Kidney (tissue), 13 donors: ENCODE measurements at regions not wholly inside any gene's neighbourhood (a gene's known extent, or its start where the extent isn't known, plus 50 kb on each side); places are given as distances from the start of the nearest gene placed in this dataset.
A peak's percentile ranks its signal among the peaks of the same experiment; 100 is the strongest.

Experiments used
- DNase-seq, 5 donors: peaks; one replicate each; pipeline ENCODE4 v3.0.0-alpha.2; 2013 to 2020
- FAIRE-seq: peaks from 2 replicates; lab custom pipeline; 2012; peaks lifted over from hg19 to GRCh38; lab: Jason Lieb, UNC
- H3K27ac ChIP-seq, 2 donors: one replicate each; pipeline ENCODE4 v1.7.0; 2013; ENCODE audit warnings: low read depth in 2 of 2, low read length in 2 of 2, inconsistent platforms in 1 of 2
- H3K27me3 ChIP-seq: one replicate; pipeline ENCODE4 v1.7.1; 2013; ENCODE audit warnings: low read length, inconsistent platforms; ENCODE audit not compliant: control insufficient read depth, insufficient read depth
- H3K36me3 ChIP-seq, 3 donors: one replicate each; pipeline versions ENCODE4 v1.7.0 to v1.7.1; 2013; ENCODE audit warnings: low read length in 3 of 3, control low read depth in 1 of 3, inconsistent platforms in 1 of 3; ENCODE audit not compliant: insufficient read depth in 3 of 3, control insufficient read depth in 2 of 3
- H3K4me1 ChIP-seq, 3 donors: one replicate each; pipeline versions ENCODE4 v1.7.0 to v1.7.1; 2013; ENCODE audit warnings: low read length in 3 of 3, inconsistent platforms in 1 of 3, low read depth in 1 of 3; ENCODE audit not compliant: control insufficient read depth in 2 of 3, insufficient read depth in 2 of 3
- H3K4me3 ChIP-seq, 3 donors: one replicate each; pipeline versions ENCODE4 v1.7.0 to v1.8.1; 2013; ENCODE audit warnings: low read length in 3 of 3, control low read depth in 1 of 3, inconsistent platforms in 1 of 3
- H3K9ac ChIP-seq, 3 donors: one replicate each; pipeline versions ENCODE4 v1.7.0 to v1.7.1; 2013; ENCODE audit warnings: low read length in 3 of 3, control low read depth in 1 of 3, inconsistent platforms in 1 of 3
- H3K9me3 ChIP-seq, 3 donors: one replicate each; pipeline versions ENCODE4 v1.7.0 to v1.7.1; 2013; ENCODE audit warnings: low read length in 3 of 3, control low read depth in 1 of 3, inconsistent platforms in 1 of 3; ENCODE audit not compliant: control insufficient read depth in 2 of 3, insufficient read depth in 1 of 3
- CTCF ChIP-seq: IDR thresholded peaks from 3 replicates; pipeline ENCODE4 v1.5.1; 2012; ENCODE audit warnings: mild to moderate bottlenecking, moderate library complexity, borderline replicate concordance; ENCODE audit not compliant: insufficient read depth; ENCODE audit errors: extremely low read depth
- intact Hi-C: fragments of 100-400 bp; cut with DNase I; formaldehyde crosslinking; loops from one replicate; pipeline ENCODE4 v1.11.1; 2022
- donor health status: control.
- donor health status: control.
- donor health status: control.
- donor health status: control.
- donor health status: control.
- donor health status: DM: yes; HTN: yes; CAD: no.
- donor health status: Normal renal cell carcinoma (clear cell type).

- Histone ChIP-seq H3K4me1 (no peaks in the 10 kb centered on the region), H3K4me3 (no peak overlapping the region), H3K27ac (no peak overlapping the region), H3K36me3 (no peaks in the 10 kb centered on the region), H3K9me3 (no peaks in the 10 kb centered on the region), H3K9ac (no peak overlapping the region), H3K27me3 (no peaks in the 10 kb centered on the region)
- intact Hi-C loops, result no loop called here
- no peak for FAIRE-seq
- DNase-seq, result no peak
- TF ChIP-seq CTCF, result no peak
Observed at GRCh38 chrX:22664826-22665225, 334.9 kb upstream of the DDX53 start.

- H3K4me3 ChIP-seq, result no peak overlapping the region
- intact Hi-C loops, result no loop called here
- no peak for TF ChIP-seq CTCF
- DNase-seq, result no peak
- H3K9me3 ChIP-seq, result no peaks in the 10 kb centered on the region
- no peaks in the 10 kb centered on the region for H3K4me1 ChIP-seq
- no peak for FAIRE-seq
- no peaks in the 10 kb centered on the region for H3K36me3 ChIP-seq
- H3K9ac ChIP-seq, result no peak overlapping the region
- H3K27me3 ChIP-seq, result no peaks in the 10 kb centered on the region
- no peak overlapping the region for H3K27ac ChIP-seq
Observed at GRCh38 chrX:22665818-22666217, 333.9 kb upstream of the DDX53 start.

- no peak for TF ChIP-seq CTCF
- no peaks in the 10 kb centered on the region for H3K4me1 ChIP-seq
- no peaks in the 10 kb centered on the region for H3K36me3 ChIP-seq
- H3K9ac ChIP-seq, result no peak overlapping the region
- DNase-seq (peak in 1 of 5 donors; percentile 25), FAIRE-seq (no peak)
- H3K9me3 ChIP-seq, result no peaks in the 10 kb centered on the region
- H3K27me3 ChIP-seq, result no peaks in the 10 kb centered on the region
- no peak overlapping the region for H3K27ac ChIP-seq
- H3K4me3 ChIP-seq, result no peak overlapping the region
- intact Hi-C loops, result no loop called here
Observed at GRCh38 chrX:22666441-22666840, 333.3 kb upstream of the DDX53 start.

GRCh38 chrX:22674932-22675331 is 324.8 kb upstream of the DDX53 start:
- no peak for FAIRE-seq
- no peaks in the 10 kb centered on the region for H3K36me3 ChIP-seq
- intact Hi-C loops, result no loop called here

More at GRCh38 chrX:22674932-22675331, 324.8 kb upstream of the DDX53 start:
- H3K4me1 ChIP-seq, result no peaks in the 10 kb centered on the region
- DNase-seq, result peak in 3 of 5 donors; percentile 35 to 67 (median 63)
- no peaks in the 10 kb centered on the region for H3K27me3 ChIP-seq
- no peak for TF ChIP-seq CTCF
- H3K9ac ChIP-seq, result no peak overlapping the region
- no peaks in the 10 kb centered on the region for H3K9me3 ChIP-seq
- no peak overlapping the region for H3K4me3 ChIP-seq
- no peak overlapping the region for H3K27ac ChIP-seq
